Panc1 (cell line): ENCODE measurements at regions not wholly inside any gene's neighbourhood (a gene's known extent, or its start where the extent isn't known, plus 50 kb on each side); places are given as distances from the start of the nearest gene placed in this dataset.

Experiments
- ATAC-seq: fragments of 200-7000 bp; cut with Tn5 transposase; 2 replicates; pipeline ENCODE4 v1.9.1; 2020; ENCODE audit warnings: mild to moderate bottlenecking, moderate library complexity
- BruUV-seq: library from RNA; stranded (reverse); fragments of 400-500 nt; replicated peaks from 2 replicates; lab custom pipeline; 2021; lab: Mats Ljungman, UMichigan
- CTCF ChIA-PET: fragments of 300-600 bp; sonication (Branson Sonifier 250); formaldehyde crosslinking; loops from one replicate; lab custom pipeline; 2022; ENCODE audit warnings: antibody characterized with exemption; lab: Charles Lee
- POLR2A ChIA-PET: fragments of 300-600 bp; sonication (Branson Sonifier 250); formaldehyde crosslinking; loops from one replicate; lab custom pipeline; 2022; ENCODE audit warnings: antibody characterized with exemption; lab: Charles Lee
- DNase-seq: peaks from one replicate; pipeline ENCODE4 v3.0.0-alpha.2; 2010; ENCODE audit warnings: low read depth, low spot score
- H3K27ac ChIP-seq: 2 replicates; pipeline ENCODE4 v1.5.1; 2011; ENCODE audit warnings: mild to moderate bottlenecking, low read length, inconsistent platforms
- H3K27me3 ChIP-seq: fragments of 200-500 bp; sonication (Bioruptor generic); 2 replicates; pipeline ENCODE4 v1.6.0; 2014; ENCODE audit warnings: low read length, inconsistent platforms; ENCODE audit not compliant: control insufficient read depth, insufficient read depth
- H3K36me3 ChIP-seq: fragments of 200-500 bp; sonication (Bioruptor generic); 2 replicates; pipeline ENCODE4 v1.5.1; 2014; ENCODE audit warnings: inconsistent platforms, mild to moderate bottlenecking, low read length, moderate library complexity; ENCODE audit not compliant: control insufficient read depth, insufficient read depth
- H3K4me1 ChIP-seq: 2 replicates; pipeline ENCODE4 v1.5.1; 2011; ENCODE audit warnings: inconsistent platforms, mild to moderate bottlenecking, low read length, moderate library complexity; ENCODE audit not compliant: control insufficient read depth, insufficient read depth
- H3K4me3 ChIP-seq, 2 experiments: 2 replicates each; pipeline ENCODE4 v1.5.1; 2011 to 2012; ENCODE audit warnings: low read depth in 2 of 2, low read length in 2 of 2, mild to moderate bottlenecking in 2 of 2, inconsistent platforms in 1 of 2, moderate library complexity in 1 of 2
- H3K9me3 ChIP-seq: fragments of 200-500 bp; sonication (Bioruptor generic); 2 replicates; pipeline ENCODE4 v1.5.1; 2014; ENCODE audit warnings: low read depth, mild to moderate bottlenecking, inconsistent platforms, low read length, moderate library complexity; ENCODE audit not compliant: control insufficient read depth, insufficient read depth
- CTCF ChIP-seq: fragments of 450-650 bp; IDR thresholded peaks from 2 replicates; pipeline ENCODE4 v1.5.1; 2017; ENCODE audit warnings: mild to moderate bottlenecking
- POLR2AphosphoS5 ChIP-seq: IDR thresholded peaks from 2 replicates; pipeline ENCODE4 v1.6.1; 2012; ENCODE audit warnings: mild to moderate bottlenecking, low read depth, low read length, moderate library complexity
- REST ChIP-seq, 2 experiments: IDR thresholded peaks; 2 replicates each; pipeline ENCODE4 v1.6.1; 2011 to 2012; ENCODE audit warnings: low read depth in 2 of 2, control low read depth in 1 of 2, low read length in 1 of 2, mild to moderate bottlenecking in 1 of 2, moderate library complexity in 1 of 2; ENCODE audit not compliant: insufficient read depth in 1 of 2
- SIN3A ChIP-seq: IDR thresholded peaks from 2 replicates; pipeline ENCODE4 v1.6.1; 2012; ENCODE audit warnings: low read depth, mild to moderate bottlenecking, low read length, moderate library complexity, borderline replicate concordance; ENCODE audit not compliant: insufficient read depth
- TCF7L2 ChIP-seq: IDR thresholded peaks from 2 replicates; pipeline ENCODE4 v1.6.1; 2011; ENCODE audit warnings: mild to moderate bottlenecking, low read depth, low read length, inconsistent platforms
- in situ Hi-C: cut with HindIII; loops from 2 replicates; pipeline ENCODE4 v1.10.0; 2016; ENCODE audit warnings: low sequenced_read_pairs, low pct_unique_long_range_greater_than_20kb
- intact Hi-C: fragments of 100-400 bp; cut with micrococcal nuclease; formaldehyde crosslinking; loops from one replicate; pipeline ENCODE4 v1.10.0; 2022; ENCODE audit not compliant: unreplicated experiment

GRCh38 chr20:54733687-54734086 is 258.3 kb downstream of the DOK5 start:
- POLR2A ChIA-PET: no interaction called here

GRCh38 chr20:54727490-54727889 is 252.1 kb downstream of the DOK5 start:
- Histone ChIP-seq H3K4me3 (no peak overlapping the region), H3K36me3 (no peaks in the 10 kb centered on the region), H3K27ac (no peak overlapping the region), H3K27me3 (no peaks in the 10 kb centered on the region), H3K4me1 (no peaks in the 10 kb centered on the region), H3K9me3 (no peaks in the 10 kb centered on the region)
- in situ Hi-C loops: no loop called here
- no TSS peak for BruUV-seq
- intact Hi-C loops: no loop called here
- ChIA-PET CTCF (no interaction called here), POLR2A (no interaction called here)
- ATAC-seq (no peak), DNase-seq (no peak)
- TF ChIP-seq POLR2AphosphoS5 (no peak), REST (IDR thresholded peaks at IDR 0.05; ENCODE audit: insufficient read depth in 1 of 2, low read depth in 2 of 2, low read length in 1 of 2) (no peak), CTCF (no peak), SIN3A (no peak), TCF7L2 (no peak)

More at GRCh38 chr20:54733687-54734086, 258.3 kb downstream of the DOK5 start:
- H3K27me3 ChIP-seq: no peaks in the 10 kb centered on the region
- in situ Hi-C loops: no loop called here
- no peak for ATAC-seq
- no peaks in the 10 kb centered on the region for H3K4me1 ChIP-seq
- intact Hi-C loops: no loop called here
- H3K4me3 ChIP-seq: no peak overlapping the region
- CTCF ChIA-PET: no interaction called here
- H3K27ac ChIP-seq: no peak overlapping the region
- TF ChIP-seq CTCF (no peak), REST (IDR thresholded peaks at IDR 0.05; ENCODE audit: insufficient read depth in 1 of 2, low read depth in 2 of 2, low read length in 1 of 2) (no peak), TCF7L2 (no peak), SIN3A (no peak), POLR2AphosphoS5 (no peak)
- H3K36me3 ChIP-seq: no peaks in the 10 kb centered on the region
- no TSS peak for BruUV-seq
- no peaks in the 10 kb centered on the region for H3K9me3 ChIP-seq
- no peak for DNase-seq
